Epithelial cell of esophagus (primary cell): ENCODE measurements at regions not wholly inside any gene's neighbourhood (a gene's known extent, or its start where the extent isn't known, plus 50 kb on each side); places are given as distances from the start of the nearest gene placed in this dataset.

ENCODE experiments used
- DNase-seq: peaks from one replicate; pipeline ENCODE4 v3.0.0; 2010; ENCODE audit warnings: low read depth
- H3K4me3 ChIP-seq: 2 replicates; pipeline ENCODE4 v1.5.1; 2011; ENCODE audit warnings: mild to moderate bottlenecking, low read length, control low read depth
- TF ChIP-seq, protein P1 (sequence below): IDR thresholded peaks from 2 replicates; pipeline ENCODE4 v1.5.1; 2011; ENCODE audit warnings: low read depth, mild to moderate bottlenecking, low read length, control low read depth, inconsistent platforms; ENCODE audit not compliant: insufficient read depth; ENCODE audit errors: missing control alignments

DNA sequence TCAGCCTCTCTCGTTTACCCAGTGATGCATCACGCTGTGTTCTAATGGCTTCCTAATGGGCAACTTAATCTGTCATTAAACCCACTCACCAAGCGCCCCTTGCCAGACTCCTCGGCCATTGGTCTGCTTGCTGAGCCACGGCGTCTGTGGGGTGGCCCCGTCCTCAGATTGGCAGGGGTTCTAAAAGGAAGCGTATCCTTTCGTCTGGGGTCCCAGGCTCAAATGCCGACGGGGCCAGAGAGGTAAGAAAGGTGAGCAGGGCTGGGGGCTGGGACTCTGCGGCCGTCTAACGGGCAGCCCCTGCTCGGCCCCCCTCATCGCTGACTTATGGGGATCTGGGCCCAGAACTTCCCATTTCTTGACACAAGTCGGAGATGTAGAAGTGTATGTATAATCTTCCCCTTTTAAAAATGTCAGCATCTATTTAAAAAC is 315.1 kb upstream of the PROK2 start:
- H3K4me3 ChIP-seq, result no peak overlapping the region
- TF ChIP-seq, protein P1, sequence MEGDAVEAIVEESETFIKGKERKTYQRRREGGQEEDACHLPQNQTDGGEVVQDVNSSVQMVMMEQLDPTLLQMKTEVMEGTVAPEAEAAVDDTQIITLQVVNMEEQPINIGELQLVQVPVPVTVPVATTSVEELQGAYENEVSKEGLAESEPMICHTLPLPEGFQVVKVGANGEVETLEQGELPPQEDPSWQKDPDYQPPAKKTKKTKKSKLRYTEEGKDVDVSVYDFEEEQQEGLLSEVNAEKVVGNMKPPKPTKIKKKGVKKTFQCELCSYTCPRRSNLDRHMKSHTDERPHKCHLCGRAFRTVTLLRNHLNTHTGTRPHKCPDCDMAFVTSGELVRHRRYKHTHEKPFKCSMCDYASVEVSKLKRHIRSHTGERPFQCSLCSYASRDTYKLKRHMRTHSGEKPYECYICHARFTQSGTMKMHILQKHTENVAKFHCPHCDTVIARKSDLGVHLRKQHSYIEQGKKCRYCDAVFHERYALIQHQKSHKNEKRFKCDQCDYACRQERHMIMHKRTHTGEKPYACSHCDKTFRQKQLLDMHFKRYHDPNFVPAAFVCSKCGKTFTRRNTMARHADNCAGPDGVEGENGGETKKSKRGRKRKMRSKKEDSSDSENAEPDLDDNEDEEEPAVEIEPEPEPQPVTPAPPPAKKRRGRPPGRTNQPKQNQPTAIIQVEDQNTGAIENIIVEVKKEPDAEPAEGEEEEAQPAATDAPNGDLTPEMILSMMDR, result no peak
- no peak for DNase-seq

DNA sequence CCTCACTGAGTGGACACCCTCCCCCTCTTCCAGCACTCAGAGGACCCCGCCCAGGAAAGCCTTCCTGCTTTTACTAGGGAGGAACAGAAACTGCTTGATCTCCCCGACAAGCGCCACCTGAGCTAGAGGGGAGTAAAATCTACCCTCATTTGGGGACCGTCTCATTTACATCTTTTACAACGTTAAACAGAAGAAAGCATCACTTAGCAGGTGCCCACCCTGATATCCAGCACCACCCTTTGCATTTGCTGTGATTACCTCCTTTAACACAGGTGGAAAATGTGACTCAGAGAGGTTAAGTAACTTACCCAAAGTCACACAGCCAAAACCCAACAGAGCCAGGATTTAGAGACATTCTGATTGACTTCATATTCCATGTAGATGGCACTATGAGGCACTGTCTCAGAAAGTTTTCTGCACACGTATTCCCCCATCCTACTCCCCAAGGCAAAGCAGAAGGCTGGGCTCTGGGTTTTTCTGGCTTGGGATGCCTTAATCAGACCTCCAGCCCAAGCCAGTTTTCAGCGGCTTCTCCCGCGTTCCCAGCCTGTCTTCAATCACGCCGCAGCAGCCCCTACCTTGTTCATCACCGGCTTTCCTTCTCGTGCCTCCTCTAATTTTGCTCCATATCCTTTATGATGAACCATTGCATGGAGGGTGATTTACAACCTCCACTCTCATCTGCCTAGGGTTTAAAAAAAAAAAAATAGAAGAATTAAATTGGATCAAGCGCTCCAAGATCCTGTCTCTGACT is 314.6 kb upstream of the PROK2 start:
- no peak for DNase-seq
- TF ChIP-seq, protein P1, result no peak
- H3K4me3 ChIP-seq, result no peak overlapping the region

DNA sequence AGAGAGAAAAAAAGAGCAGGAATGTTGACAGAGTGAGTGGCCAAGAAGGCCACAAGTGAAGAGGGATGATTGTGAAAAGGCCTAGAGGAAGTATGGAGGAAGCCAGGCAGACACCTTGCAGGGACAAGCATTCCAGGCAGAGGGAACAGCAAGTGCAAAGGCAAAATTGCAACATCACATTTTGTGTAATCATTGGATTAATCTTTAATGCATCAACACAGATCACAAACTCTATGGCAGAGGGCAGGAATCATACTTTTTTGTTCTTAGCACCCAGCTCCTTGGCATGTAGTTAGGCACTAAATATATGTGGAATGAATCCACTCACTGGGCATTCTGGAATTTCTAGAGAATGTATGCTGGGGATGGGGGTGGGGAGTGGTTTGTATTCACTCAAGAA is 312.1 kb upstream of the PROK2 start:
- DNase-seq, result no peak
- no peak overlapping the region for H3K4me3 ChIP-seq
- TF ChIP-seq, protein P1, result no peak

DNA sequence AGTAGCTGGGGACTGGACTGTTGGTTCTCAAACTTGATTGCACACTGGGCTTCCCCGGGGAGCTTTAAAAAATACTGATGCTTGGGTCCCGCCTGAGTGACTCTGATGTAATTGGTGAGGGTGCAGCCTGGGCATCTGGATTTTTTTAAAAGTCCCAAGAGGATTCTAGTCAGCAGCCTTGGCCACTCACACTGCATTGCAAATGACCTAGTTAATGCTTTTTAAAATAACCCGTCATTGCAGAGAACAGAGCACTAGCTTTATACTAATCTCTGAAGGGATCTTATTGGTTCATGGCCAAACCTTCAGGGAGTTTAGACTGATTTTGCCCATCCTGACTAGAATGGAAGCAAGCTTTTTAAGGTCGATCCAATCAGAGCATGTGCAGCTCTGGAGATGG is 310.6 kb upstream of the PROK2 start:
- TF ChIP-seq, protein P1, result no peak
- no peak overlapping the region for H3K4me3 ChIP-seq
- no peak for DNase-seq

DNA sequence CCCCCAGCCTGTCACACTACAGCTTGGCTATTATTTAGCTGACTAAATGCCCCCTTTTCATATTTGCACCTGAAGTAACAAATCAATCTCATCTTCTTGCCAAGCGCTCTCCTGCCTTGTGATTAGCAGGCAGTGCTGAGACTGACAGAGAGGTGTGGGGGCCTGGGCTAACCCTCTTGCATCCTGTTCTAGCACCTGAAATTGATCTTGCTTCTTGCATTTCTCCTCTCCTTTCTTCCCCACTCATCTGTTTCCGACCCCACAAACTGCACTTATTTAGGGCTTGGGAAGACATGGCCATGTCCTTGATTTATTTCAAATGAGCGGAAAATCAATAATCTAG is 309.0 kb upstream of the PROK2 start:
- DNase-seq, result no peak
- TF ChIP-seq, protein P1, result no peak

DNA sequence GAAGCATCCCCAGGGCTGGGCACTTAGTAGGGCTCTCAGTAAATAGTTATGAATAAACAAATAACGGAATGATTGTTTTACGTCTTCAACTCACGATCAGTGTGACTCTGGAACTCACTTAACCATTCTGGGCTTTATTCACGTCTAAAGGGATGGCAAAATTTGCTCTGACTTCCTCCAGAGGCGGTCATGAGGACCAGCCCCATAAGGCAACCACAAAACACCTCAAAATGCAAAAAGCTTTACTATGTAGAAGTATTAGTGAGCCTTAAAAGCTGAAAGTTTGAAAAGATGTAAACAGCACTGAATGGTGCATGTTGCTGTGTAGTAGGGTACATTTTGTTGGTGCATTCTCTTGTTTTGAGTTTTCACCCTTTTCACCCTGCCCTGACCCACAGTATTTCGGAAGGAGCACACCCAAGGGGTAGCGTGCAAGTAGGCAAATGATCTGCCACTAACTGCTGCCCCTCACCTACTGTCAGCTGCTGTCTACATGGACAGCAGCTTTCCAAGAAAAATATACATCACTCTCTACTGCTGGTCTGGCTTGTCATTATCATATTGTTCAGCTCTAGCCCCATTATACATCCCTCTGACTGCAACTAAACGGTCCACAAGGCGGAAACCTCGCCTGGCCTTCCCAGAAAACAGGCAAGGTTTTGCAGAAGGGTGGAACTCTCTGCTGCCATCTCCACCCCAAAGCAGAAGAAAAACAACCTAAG is 308.5 kb upstream of the PROK2 start:
- H3K4me3 ChIP-seq, result no peak overlapping the region
- no peak for DNase-seq
- TF ChIP-seq, protein P1, result no peak

More for the DNA sequence above, 309.0 kb upstream of the PROK2 start:
- H3K4me3 ChIP-seq, result no peak overlapping the region

DNA sequence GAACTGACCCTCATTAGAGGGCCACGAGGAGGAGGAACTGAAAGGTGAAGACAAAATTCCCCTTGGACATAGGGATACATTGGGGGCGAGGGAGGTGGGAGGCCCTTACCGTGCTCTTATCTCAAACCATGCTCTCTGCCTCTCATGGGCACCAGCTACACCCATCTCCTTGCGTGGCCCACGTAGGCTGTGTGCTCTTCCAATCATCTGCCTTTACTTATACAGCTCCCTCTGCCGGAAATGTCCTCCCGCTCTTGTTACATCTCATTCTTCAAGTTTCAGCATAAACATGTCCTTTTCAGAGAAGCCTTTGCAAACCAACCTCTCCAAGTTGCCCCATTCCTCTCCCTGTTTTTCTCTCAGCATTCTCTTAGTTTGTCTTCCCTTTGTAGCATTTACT is 307.8 kb upstream of the PROK2 start:
- no peak overlapping the region for H3K4me3 ChIP-seq
- no peak for DNase-seq
- TF ChIP-seq, protein P1, result no peak
